BLaER1 (cell line): ENCODE measurements at regions not wholly inside any gene's neighbourhood (a gene's known extent, or its start where the extent isn't known, plus 50 kb on each side); places are given as distances from the start of the nearest gene placed in this dataset.
"Not testable (repeated sequence)": the region's sequence is repeated elsewhere in the genome, so short reads cannot be mapped to it uniquely, and the experiment has no call there.

ENCODE experiments used
- H3K27ac ChIP-seq: shearing (Covaris generic); formaldehyde crosslinking; 2 replicates; pipeline ENCODE4 v1.8.1; 2022
- H3K27me3 ChIP-seq: shearing (Covaris generic); formaldehyde crosslinking; 2 replicates; pipeline ENCODE4 v1.8.1; 2022
- H3K36me3 ChIP-seq: shearing (Covaris generic); formaldehyde crosslinking; 2 replicates; pipeline ENCODE4 v1.8.1; 2022
- H3K4me1 ChIP-seq: shearing (Covaris generic); formaldehyde crosslinking; 2 replicates; pipeline ENCODE4 v1.8.1; 2022
- H3K4me2 ChIP-seq: shearing (Covaris generic); formaldehyde crosslinking; 2 replicates; pipeline ENCODE4 v1.8.1; 2022
- H3K4me3 ChIP-seq: shearing (Covaris generic); formaldehyde crosslinking; 2 replicates; pipeline ENCODE4 v1.8.1; 2022
- H3K9ac ChIP-seq: shearing (Covaris generic); formaldehyde crosslinking; 2 replicates; pipeline ENCODE4 v1.8.1; 2022
- H3K9me3 ChIP-seq: shearing (Covaris generic); formaldehyde crosslinking; 2 replicates; pipeline ENCODE4 v1.8.1; 2022
- H4K20me1 ChIP-seq: shearing (Covaris generic); formaldehyde crosslinking; 2 replicates; pipeline ENCODE4 v1.8.1; 2022

GRCh38 chr16:21510869-21511255 is 88.5 kb upstream of the METTL9 start:
- H3K4me2 ChIP-seq = peak overlapping the region; percentile 93
- peaks cover 100% of the 10 kb centered on the region for H3K4me1 ChIP-seq
- not testable (repeated sequence) for H3K9me3 ChIP-seq, H3K9ac ChIP-seq, H3K27ac ChIP-seq, H3K27me3 ChIP-seq, H3K4me3 ChIP-seq
- H4K20me1 ChIP-seq = peaks cover 100% of the 10 kb centered on the region
- peaks cover 43% of the 10 kb centered on the region for H3K36me3 ChIP-seq

- not testable (repeated sequence) for H3K27me3 ChIP-seq, H3K27ac ChIP-seq, H3K9ac ChIP-seq, H3K9me3 ChIP-seq, H3K4me3 ChIP-seq
- Histone ChIP-seq H3K36me3 (peaks cover 47% of the 10 kb centered on the region), H3K4me1 (peaks cover 100% of the 10 kb centered on the region), H3K4me2 (peak overlapping the region; percentile 93), H4K20me1 (peaks cover 100% of the 10 kb centered on the region)
Observed at GRCh38 chr16:21511315-21512210, 87.8 kb upstream of the METTL9 start.

- not testable (repeated sequence) for H3K9me3 ChIP-seq, H3K9ac ChIP-seq, H3K27ac ChIP-seq, H3K4me3 ChIP-seq, H3K27me3 ChIP-seq
- peaks cover 100% of the 10 kb centered on the region for H4K20me1 ChIP-seq
- peaks cover 99% of the 10 kb centered on the region for H3K4me1 ChIP-seq
- H3K36me3 ChIP-seq = peaks cover 47% of the 10 kb centered on the region
- peak overlapping the region; percentile 93 for H3K4me2 ChIP-seq
Observed at GRCh38 chr16:21512280-21513192, 86.8 kb upstream of the METTL9 start.

- Histone ChIP-seq H4K20me1 (peaks cover 100% of the 10 kb centered on the region), H3K4me2 (peak overlapping the region; percentile 93), H3K4me3 (peak overlapping the region; percentile 6; the same call in 1 of the 2 replicates), H3K9ac (0 out of 2 replicates have a peak overlapping the region, but pooled peaks have one; percentile 55), H3K36me3 (peaks cover 41% of the 10 kb centered on the region), H3K4me1 (peaks cover 96% of the 10 kb centered on the region)
- H3K27ac ChIP-seq, H3K27me3 ChIP-seq, H3K9me3 ChIP-seq: not testable (repeated sequence)
Observed at GRCh38 chr16:21513337-21513741, 86.0 kb upstream of the METTL9 start.

GRCh38 chr16:21513812-21514473 is 85.4 kb upstream of the METTL9 start:
- peaks cover 100% of the 10 kb centered on the region for H4K20me1 ChIP-seq
- not testable (repeated sequence) for H3K9ac ChIP-seq, H3K27ac ChIP-seq, H3K9me3 ChIP-seq, H3K27me3 ChIP-seq
- peak overlapping the region; percentile 6; the same call in 1 of the 2 replicates for H3K4me3 ChIP-seq
- H3K4me1 ChIP-seq = peaks cover 91% of the 10 kb centered on the region
- peak overlapping the region; percentile 93 for H3K4me2 ChIP-seq
- H3K36me3 ChIP-seq = peaks cover 39% of the 10 kb centered on the region

GRCh38 chr16:21514474-21514840 is 84.9 kb upstream of the METTL9 start:
- Histone ChIP-seq H3K4me2 (peak overlapping the region; percentile 93), H3K4me1 (peaks cover 86% of the 10 kb centered on the region), H4K20me1 (peaks cover 100% of the 10 kb centered on the region), H3K36me3 (peaks cover 37% of the 10 kb centered on the region)
- not testable (repeated sequence) for H3K27me3 ChIP-seq, H3K4me3 ChIP-seq, H3K9me3 ChIP-seq, H3K27ac ChIP-seq, H3K9ac ChIP-seq

- H3K9ac ChIP-seq, H3K9me3 ChIP-seq, H3K4me3 ChIP-seq, H3K27me3 ChIP-seq, H3K27ac ChIP-seq: not testable (repeated sequence)
- Histone ChIP-seq H3K36me3 (peaks cover 22% of the 10 kb centered on the region), H3K4me1 (peaks cover 77% of the 10 kb centered on the region), H4K20me1 (peaks cover 80% of the 10 kb centered on the region), H3K4me2 (peak overlapping the region; percentile 76)
Observed at GRCh38 chr16:21516705-21517040, 82.7 kb upstream of the METTL9 start.

- Histone ChIP-seq H3K4me1 (peaks cover 73% of the 10 kb centered on the region), H4K20me1 (peaks cover 74% of the 10 kb centered on the region), H3K36me3 (peaks cover 16% of the 10 kb centered on the region), H3K4me2 (peak overlapping the region; percentile 76), H3K4me3 (peak overlapping the region; percentile 52)
- not testable (repeated sequence) for H3K9me3 ChIP-seq, H3K27ac ChIP-seq, H3K27me3 ChIP-seq, H3K9ac ChIP-seq
Observed at GRCh38 chr16:21517263-21517662, 82.1 kb upstream of the METTL9 start.

- Histone ChIP-seq H3K4me3 (peak overlapping the region; percentile 76), H3K4me2 (peak overlapping the region; percentile 86), H3K27ac (peak overlapping the region; percentile 95), H3K9ac (peak overlapping the region; percentile 91), H3K4me1 (peaks cover 62% of the 10 kb centered on the region), H4K20me1 (peaks cover 51% of the 10 kb centered on the region), H3K36me3 (peaks cover 11% of the 10 kb centered on the region)
- H3K9me3 ChIP-seq, H3K27me3 ChIP-seq: not testable (repeated sequence)
Observed at GRCh38 chr16:21519361-21520133, 79.8 kb upstream of the METTL9 start.

- not testable (repeated sequence) for H3K36me3 ChIP-seq, H3K9me3 ChIP-seq, H3K27me3 ChIP-seq
- H3K4me3 ChIP-seq = peak overlapping the region; percentile 76
- peaks cover 57% of the 10 kb centered on the region for H3K4me1 ChIP-seq
- peaks cover 43% of the 10 kb centered on the region for H4K20me1 ChIP-seq
- peak overlapping the region; percentile 91 for H3K9ac ChIP-seq
- H3K4me2 ChIP-seq = peak overlapping the region; percentile 86
- H3K27ac ChIP-seq = peak overlapping the region; percentile 95
Observed at GRCh38 chr16:21520134-21521047, 79.0 kb upstream of the METTL9 start.

GRCh38 chr16:21521048-21521389 is 78.4 kb upstream of the METTL9 start:
- H3K27ac ChIP-seq = peak overlapping the region; percentile 95; the same call in 1 of the 2 replicates
- not testable (repeated sequence) for H3K4me3 ChIP-seq, H3K27me3 ChIP-seq, H3K9me3 ChIP-seq, H3K9ac ChIP-seq, H3K36me3 ChIP-seq
- peaks cover 57% of the 10 kb centered on the region for H3K4me1 ChIP-seq
- H3K4me2 ChIP-seq = peak overlapping the region; percentile 86
- H4K20me1 ChIP-seq = peaks cover 36% of the 10 kb centered on the region

GRCh38 chr16:21521390-21522143 is 77.8 kb upstream of the METTL9 start:
- not testable (repeated sequence) for H3K4me3 ChIP-seq
- H3K4me1 ChIP-seq = peaks cover 57% of the 10 kb centered on the region
- H3K4me2 ChIP-seq = peak overlapping the region; percentile 86

More at GRCh38 chr16:21521390-21522143, 77.8 kb upstream of the METTL9 start:
- not testable (repeated sequence) for H3K27ac ChIP-seq, H3K9ac ChIP-seq, H3K9me3 ChIP-seq, H3K36me3 ChIP-seq, H3K27me3 ChIP-seq
- H4K20me1 ChIP-seq = peaks cover 31% of the 10 kb centered on the region
